GM12873 (cell line): ENCODE measurements at regions not wholly inside any gene's neighbourhood (a gene's known extent, or its start where the extent isn't known, plus 50 kb on each side); places are given as distances from the start of the nearest gene placed in this dataset.

Source experiments
- CTCF ChIP-seq: IDR thresholded peaks from 2 replicates; pipeline ENCODE4 v1.5.1; 2012; ENCODE audit warnings: low read depth, mild to moderate bottlenecking, moderate library complexity, low read length, control low read depth; ENCODE audit not compliant: insufficient read depth; ENCODE audit errors: missing control alignments

DNA sequence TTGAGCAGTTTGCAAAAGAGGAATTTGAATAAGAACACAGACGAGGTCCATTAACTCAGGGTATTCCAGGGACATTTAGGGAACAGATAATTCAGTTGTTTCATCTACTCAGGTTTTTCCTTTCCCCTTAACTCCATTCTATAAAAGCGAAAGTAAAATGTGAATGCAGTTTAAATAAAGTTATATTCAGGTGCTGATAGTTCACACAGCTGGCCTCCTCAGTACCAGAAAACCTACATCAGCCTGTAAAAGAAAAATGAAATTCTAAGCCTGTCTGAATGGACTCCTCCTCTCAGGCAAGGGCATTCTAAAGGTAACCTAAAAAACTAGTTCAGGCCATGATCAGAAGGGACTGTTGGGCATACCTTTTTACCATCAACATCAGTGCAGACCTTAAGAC lies 873.8 kb downstream of the SUCLG1 start:
- TF ChIP-seq CTCF = no peak

GRCh38 chr2:83584672-83585071 lies 874.4 kb downstream of the SUCLG1 start:
- TF ChIP-seq CTCF = no peak

DNA sequence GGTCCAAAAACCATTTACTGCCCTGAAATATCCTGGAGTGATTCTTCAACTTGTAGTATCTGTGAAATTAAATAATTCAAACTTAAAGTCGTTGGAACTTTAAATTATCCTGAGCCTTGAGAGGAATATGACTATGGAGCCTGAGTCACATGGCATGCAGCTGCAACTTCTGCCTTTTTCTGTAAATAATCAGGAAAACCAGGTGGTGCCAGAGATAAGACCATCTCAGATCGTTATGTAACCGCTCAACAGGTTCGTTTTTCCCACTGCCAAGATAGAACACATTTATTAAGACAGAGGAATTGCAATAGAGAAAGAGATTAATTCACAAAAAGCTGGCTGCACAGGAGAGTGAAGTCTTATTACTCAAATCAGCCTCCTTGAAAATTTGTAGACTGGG lies 876.5 kb downstream of the SUCLG1 start:
- TF ChIP-seq CTCF = no peak

- no peak for TF ChIP-seq CTCF
Measured at GRCh38 chr2:83579507-83579906, 879.6 kb downstream of the SUCLG1 start.

DNA sequence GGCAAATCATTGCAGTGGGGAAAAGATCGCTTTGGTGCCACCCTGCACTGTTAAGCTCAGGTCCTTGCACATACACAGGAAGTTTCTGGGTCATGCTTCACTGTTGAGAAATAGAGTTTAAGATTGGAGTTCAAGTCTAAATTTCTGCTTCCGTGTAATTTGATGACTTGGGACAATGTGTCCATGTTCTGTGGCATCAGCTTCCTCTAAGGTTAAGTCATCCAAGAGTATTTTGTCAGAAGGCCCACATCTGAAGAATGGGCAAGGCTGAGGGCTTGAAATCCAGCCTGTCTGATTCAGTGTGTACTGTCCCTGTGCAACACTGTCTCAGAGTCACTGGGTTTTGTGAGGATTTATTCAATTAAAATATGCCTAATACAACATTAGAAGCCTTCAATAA lies 880.7 kb downstream of the SUCLG1 start:
- no peak for TF ChIP-seq CTCF

- TF ChIP-seq CTCF = no peak
Measured at GRCh38 chr2:83574614-83575013, 884.5 kb downstream of the SUCLG1 start.

GRCh38 chr2:83573060-83573459 lies 886.0 kb downstream of the SUCLG1 start:
- no peak for TF ChIP-seq CTCF

- no peak for TF ChIP-seq CTCF
Measured at GRCh38 chr2:83572400-83572799, 886.7 kb downstream of the SUCLG1 start.
